Gastrocnemius medialis (tissue), 4 donors: ENCODE measurements at regions not wholly inside any gene's neighbourhood (a gene's known extent, or its start where the extent isn't known, plus 50 kb on each side); places are given as distances from the start of the nearest gene placed in this dataset.

ENCODE experiments used
- CTCF ChIP-seq, 5 experiments: fragments of 450-650 bp in 3 of 5; fragments of 200-600 bp in 2 of 5; sonication (generic) in 2 of 5; IDR thresholded peaks in 4 of 5; conservative IDR thresholded peaks in 1 of 5; 1 replicate in 4 of 5; 2 replicates in 1 of 5; pipeline ENCODE4 v1.5.1; 2016 to 2019; ENCODE audit warnings: antibody characterized with exemption in 5 of 5, mild to moderate bottlenecking in 3 of 5, moderate library complexity in 3 of 5
- POLR2A ChIP-seq, 2 donors: fragments of 450-650 bp; IDR thresholded peaks; one replicate each; pipeline ENCODE4 v1.6.1; 2017; ENCODE audit warnings: antibody characterized with exemption in 2 of 2, mild to moderate bottlenecking in 2 of 2, moderate library complexity in 2 of 2

GRCh38 chr15:99443768-99444446 is 121.9 kb upstream of the MEF2A start:
- TF ChIP-seq CTCF (IDR thresholded peaks at IDR 0.05 in 4 of 5, conservative IDR thresholded peaks at IDR 0.05 in 1 of 5): no peak
- no peak for TF ChIP-seq POLR2A (IDR thresholded peaks at IDR 0.05)
